ENCODE measurements at regions not wholly inside any gene's neighbourhood (a gene's known extent, or its start where the extent isn't known, plus 50 kb on each side); places are given as distances from the start of the nearest gene placed in this dataset.

DNA sequence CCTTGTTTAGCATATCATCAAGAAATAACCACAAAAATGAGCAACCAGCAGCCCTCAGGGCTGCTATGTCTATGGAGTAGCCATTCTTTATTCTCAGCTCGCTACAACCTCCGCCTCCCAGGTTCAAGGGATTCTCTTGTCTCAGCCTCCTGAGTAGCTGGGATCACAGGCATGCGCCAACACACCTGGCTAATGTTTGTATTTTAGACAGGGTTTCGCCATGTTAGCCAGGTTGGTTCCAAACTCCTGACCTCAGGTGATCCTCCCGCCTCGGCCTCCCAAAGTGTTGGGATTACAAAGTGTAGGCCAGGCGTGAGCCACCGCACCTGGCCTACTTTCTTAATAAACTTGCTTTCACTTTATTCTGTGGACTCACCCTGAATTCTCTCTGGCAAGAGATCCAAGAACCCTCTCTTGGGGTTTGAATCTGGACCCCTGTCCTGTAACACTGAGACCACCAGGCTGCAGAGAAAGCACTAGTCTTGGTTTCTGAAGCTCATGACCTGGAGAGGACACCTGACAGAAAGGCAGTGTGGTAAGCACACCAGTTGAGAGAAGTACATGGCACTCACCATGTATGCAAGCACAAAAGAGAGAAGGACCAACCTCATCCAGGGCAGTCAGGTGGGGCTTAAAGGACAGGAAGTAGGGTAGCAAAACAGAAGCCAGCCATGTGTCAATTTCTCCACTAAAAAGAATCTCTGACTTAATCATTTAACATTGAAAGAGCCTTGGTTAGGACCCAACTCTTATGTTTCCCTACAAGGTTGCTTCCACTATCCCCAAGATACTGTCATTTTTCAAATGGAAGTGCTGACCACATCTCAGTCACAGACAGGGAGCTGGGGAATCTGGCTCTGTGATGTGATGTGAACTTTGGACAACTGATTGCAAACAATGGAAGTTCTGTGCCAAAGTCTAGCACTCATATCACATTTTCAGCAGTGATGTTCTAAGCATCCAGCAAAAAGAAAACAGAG lies 97.4 kb upstream of the DST start:
- no peak for DNase-seq (ENCODE audit: insufficient read length, low spot score)
- TF ChIP-seq CTCF (IDR thresholded peaks at IDR 0.05; ENCODE audit: insufficient read depth, missing control alignments): no peak
- no peak for FAIRE-seq

DNA sequence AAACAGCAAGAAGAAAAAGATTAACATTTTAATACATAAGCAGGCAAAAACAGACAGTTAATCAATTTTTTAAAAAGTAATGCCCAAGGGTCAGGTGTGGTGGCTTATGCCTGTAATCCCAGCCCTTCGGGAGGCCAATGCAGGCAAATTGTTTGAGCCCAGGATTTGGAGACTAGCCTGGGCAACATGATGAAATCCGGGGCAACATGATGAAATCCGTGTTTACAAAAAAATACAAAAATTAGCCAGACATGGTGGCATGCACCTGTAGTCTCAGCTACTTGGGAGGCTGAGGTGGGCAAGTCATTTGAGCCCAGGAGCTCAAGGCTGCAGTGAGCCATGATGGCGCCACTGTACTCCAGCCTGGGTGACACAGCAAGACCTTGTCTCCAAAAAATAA lies 94.1 kb upstream of the DST start:
- no peak for TF ChIP-seq CTCF (IDR thresholded peaks at IDR 0.05; ENCODE audit: insufficient read depth, missing control alignments)
- DNase-seq (ENCODE audit: insufficient read length, low spot score): no peak
- FAIRE-seq: no peak

DNA sequence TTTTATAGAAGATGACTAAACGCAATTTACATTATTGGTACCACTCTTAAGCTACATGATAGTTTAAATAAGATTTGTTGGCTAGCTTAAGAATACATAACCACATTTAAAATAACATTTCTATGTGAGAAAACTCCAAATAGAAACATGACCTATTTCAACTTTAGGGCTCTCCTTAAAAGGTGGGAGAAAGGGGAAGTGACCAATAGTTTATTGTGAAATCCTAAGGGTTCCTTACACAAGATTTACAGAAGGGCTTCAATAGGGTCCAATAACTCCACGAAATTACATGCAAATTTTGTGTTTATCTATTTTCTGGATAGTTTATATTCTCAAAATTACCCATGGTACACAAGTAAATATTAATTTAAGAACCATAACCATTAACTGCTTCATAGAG lies 91.6 kb upstream of the DST start:
- TF ChIP-seq CTCF (IDR thresholded peaks at IDR 0.05; ENCODE audit: insufficient read depth, missing control alignments): no peak
- DNase-seq (ENCODE audit: insufficient read length, low spot score) (no peak), FAIRE-seq (no peak)

GRCh38 chr6:56733211-56733697 lies 90.6 kb upstream of the DST start:
- FAIRE-seq (no peak), DNase-seq (ENCODE audit: insufficient read length, low spot score) (no peak)
- no peak for TF ChIP-seq CTCF (IDR thresholded peaks at IDR 0.05; ENCODE audit: insufficient read depth, missing control alignments)

DNA sequence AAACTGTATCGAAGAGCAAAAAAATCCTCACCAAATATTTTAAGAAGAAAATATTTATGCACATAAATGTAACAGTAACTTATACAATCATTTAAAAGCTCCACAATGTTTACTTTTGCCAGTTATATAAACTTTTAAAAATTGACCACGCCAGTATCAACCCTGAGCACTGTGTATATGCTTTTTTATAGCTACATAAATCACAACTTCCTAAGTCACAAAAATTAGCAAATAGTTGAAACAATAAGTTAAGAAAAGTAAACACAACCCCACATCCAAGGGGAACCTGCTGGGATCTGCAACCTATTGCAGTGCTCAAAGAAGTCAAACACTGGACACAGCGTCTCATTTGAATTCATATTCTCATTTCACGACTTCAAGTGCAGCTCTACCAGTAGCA lies 89.8 kb upstream of the DST start:
- no peak for FAIRE-seq
- TF ChIP-seq CTCF (IDR thresholded peaks at IDR 0.05; ENCODE audit: insufficient read depth, missing control alignments): no peak
- DNase-seq (ENCODE audit: insufficient read length, low spot score): no peak

GRCh38 chr6:56730663-56731529 lies 88.2 kb upstream of the DST start:
- FAIRE-seq: no peak
- TF ChIP-seq CTCF (IDR thresholded peaks at IDR 0.05; ENCODE audit: insufficient read depth, missing control alignments): no peak
- DNase-seq (ENCODE audit: insufficient read length, low spot score): no peak
